ENCODE measurements at regions not wholly inside any gene's neighbourhood (a gene's known extent, or its start where the extent isn't known, plus 50 kb on each side); places are given as distances from the start of the nearest gene placed in this dataset.

DNA sequence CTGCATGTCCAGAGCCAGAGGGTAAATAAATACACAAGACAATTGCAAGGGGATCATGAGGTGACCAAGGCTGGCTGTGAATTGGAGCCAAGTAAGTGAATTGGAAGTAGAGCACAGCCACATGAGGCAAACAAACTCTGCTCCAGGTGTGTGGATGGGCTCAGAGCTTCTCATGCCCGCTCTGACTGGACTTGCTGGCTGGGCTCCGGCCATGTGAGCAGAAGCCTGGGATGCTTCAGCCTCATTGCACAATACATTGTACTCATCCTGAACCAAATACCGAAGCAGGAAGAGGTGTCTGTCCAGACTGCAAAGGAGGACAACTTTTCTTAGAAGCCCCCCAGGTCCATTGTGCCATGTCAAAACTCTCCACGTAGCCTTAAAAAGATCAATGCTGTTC is 193.0 kb downstream of the TTC8 start:
- DNase-seq (ENCODE audit: low read depth) = no peak

DNA sequence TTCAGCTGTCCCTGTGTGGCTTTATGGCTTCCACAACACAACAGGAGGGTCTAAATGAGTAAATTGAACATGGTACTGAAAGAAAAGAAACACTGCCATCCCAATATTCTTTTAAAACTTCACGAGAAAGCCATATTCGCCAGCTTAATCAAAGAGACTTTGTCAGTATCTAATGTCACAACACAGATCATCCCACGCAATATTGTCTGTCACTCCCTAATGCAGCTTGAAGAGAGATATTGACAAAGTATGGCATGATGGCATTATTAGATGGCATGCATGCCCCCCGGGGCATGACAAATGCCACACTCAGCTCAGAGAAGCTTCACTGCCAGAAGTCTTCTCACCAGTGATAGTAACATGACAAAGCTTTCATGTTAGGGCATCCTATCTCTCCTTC is 197.8 kb downstream of the TTC8 start:
- DNase-seq (ENCODE audit: low read depth) = no peak

DNA sequence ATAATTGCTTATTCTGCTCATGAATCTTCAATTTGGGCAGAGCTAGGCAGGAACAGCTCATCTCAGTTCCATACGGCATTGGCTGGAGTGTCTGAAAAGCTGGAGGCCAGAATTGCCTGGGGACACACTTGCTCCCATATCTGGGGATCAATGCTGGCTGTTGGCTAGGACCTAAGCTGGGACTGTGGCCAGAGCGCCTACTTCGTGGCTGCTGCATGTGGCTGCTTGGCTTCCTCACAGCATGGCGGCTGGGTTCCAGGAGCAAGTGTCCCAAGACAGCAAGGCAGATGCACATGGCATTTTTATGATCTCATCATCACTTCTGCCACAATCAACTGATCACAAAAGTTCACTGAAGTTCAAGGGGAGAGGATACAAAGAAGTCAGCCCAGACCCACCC is 200.2 kb downstream of the TTC8 start:
- DNase-seq (ENCODE audit: low read depth) = no peak

DNA sequence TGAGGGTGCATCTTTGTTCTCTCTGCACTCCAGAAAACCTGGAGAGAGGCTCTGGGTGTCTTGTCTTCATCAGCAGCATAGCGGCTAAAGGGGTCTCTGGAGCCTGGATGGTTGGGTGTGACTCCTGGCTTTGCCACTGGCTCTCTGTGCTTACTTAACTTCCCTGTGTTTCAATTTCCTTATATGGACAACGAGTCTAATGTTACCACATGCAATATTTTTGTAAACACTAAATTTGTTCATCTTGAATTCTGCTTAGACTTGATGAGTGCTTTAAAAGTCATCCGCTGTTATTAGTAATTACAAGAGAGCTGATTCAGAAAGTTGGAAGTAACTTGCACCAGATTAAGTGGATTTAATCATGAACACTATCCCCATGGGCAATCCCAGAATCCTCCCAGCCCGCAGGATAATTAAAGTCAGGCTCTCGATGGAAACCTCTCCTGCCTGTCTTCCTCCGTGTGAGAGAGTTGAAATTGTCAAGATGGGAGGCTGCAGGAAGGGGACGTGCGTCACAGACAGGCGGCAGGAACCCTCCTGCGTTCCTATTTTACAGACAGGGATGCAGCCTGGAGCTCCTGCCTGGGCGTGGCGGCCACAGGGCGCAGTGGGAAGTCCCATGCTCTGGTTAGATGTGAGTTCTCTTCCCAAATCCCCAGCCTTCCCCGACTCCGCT is 201.2 kb downstream of the TTC8 start:
- DNase-seq (ENCODE audit: low read depth) = no peak

DNA sequence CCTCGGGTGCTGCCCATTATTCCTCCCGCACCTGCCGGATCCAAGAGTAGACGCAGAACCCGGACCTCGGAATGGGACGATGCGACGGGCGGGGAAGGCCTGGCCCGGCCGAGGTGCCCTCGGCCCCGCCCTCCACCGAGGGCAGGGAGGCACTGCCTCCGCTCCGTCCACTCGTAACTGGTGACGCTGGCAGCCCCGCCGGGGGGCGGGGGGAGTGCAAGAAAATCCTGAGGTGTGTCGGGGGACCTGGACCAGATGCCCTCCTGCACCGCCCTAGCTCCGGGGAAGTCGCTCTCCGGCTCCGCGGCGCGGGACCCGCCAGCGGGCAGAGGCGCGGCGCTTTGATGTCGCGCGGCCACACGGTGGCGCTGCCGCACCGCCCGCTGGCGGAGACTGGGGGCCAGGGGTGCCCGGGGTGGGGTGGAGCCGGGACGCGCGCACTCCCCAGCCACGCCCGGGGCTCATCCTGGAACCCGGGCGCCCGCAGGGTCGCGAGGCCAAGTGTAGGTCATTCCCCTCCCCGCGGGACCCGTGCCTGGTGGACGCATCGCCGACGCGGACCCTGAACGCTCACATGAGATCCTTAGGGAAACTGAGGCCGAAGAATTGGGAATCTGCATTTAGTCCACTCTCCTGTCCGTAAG is 202.8 kb downstream of the TTC8 start:
- peak; percentile 36 for DNase-seq (ENCODE audit: low read depth)

DNA sequence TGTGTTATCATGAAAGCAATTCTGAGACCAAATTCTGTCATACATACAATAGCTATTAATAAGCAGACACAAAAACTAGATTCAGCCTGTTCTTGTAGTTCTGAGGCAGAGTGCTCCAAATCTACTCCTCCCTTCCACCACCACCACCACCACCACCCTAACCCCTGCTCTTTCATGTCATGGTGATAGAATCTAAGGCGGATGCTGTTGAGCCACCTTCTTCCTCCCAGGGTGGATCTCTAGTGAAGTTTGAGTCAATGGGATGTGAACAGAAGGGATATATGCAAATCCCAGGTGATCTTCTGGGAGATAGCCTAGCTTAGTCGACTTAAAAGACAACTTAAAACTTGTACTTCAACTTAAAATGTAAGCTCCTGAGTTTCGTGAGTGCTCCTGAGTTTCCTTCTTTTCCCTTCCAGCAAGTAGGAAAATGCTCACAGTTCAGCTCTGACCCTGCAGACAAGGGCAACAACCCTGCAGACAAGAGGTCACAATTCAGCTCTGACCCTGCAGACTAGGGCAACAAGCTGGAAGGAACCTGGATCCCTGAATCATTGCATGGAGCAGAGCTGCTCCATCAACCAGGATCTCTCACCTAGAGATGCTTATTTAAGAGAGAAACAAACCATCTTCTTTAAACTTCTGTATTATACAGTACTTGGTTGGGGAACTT is 204.1 kb downstream of the TTC8 start:
- DNase-seq (ENCODE audit: low read depth) = no peak

DNA sequence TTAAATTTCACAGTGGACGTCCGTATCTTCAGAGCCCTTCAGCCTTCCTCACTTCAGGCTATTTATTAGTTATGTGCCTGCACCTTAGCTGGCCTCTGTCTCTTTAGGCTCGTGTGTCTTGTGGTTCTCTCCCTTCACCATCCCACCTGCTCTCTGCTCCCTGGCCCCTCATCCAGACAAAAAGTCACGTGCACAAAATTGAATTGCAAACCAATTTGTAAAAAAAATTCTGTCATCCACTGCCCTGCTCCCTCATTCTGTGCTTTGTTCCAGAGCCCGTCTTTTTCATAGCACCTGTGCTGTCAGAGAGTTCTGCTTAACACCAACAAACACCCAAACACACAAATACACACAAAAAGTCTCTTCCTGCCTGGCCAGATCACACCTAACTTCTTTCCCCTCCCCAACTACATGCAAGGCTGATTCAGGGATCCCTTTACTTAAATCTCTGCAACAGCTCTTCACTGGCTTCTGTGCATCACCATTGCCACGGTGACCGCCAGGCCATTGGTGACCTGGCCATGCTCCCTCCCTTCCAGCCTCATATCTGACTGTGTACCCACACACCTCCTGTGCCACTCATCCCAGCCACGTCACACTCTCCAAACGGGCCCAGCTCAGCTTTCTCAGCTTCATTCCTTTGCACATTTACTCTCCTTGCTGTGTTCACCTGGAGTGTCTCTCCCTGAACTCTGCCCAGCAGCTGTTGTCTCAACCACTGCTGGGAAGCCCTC is 205.7 kb downstream of the TTC8 start:
- no peak for DNase-seq (ENCODE audit: low read depth)

DNA sequence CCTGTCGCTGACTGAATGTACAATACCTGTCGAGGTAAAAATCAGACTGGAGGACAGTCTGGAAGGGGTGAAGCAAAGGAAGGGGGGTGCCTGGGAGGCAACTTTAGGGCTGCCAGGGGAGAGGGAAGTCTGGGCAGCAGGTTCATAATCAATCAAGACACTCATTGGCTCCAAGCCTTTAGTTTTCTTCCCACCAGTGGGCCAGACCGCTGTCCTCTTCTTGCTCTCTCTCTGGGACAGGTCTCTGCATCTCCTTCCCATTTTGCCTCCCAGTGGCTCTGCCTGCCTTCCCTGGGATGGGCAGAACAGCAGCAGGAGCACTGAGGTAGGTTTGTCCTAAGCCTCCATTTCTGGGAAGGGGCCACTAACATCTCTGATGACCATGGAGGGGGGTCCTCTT is 206.5 kb downstream of the TTC8 start:
- no peak for DNase-seq (ENCODE audit: low read depth)

DNA sequence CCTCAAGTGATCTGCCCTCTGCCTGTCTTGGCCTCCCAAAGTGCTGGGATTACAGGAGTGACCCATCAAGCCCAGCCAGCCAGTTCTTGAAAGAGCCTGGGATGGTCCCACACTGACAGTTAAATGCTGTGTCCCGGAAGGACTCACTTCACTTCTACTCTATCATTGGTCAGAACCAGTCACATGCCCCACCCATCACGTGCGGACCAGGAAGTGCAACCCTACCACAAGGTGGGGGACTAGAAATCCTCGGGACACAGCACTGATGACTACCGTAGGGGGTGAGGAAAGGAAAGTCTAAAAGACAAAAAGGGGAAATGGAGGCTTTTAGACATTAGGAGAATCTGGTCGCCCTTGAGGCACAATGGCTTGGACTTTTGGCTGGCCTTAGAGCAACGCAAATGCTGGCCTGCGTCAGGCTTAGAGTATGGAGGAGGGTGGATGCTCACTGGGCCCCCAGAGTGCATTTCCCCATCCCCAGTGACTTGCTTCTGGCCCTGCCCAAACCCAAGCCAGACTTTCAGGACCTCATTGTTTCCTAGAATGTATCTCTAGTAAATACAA is 207.7 kb downstream of the TTC8 start:
- no peak for DNase-seq (ENCODE audit: low read depth)

DNA sequence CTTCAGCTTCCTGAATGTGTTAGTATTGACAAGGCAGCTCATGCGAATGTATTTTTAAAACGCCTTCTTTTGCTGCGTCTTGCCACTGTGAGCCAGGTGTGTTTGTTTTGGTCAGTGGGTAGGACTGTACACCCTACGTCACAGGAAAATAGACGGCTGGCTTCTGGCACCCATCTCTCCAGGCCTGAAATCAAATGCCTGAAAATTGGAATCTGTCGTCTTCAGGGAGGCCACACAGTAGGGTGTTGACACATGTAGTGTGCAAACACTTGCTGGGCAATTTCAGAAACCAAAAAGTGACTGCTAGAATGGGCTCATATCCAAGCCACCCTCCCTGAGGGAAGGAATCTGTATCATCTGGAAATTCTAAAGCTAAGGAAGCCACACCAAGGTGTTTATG is 209.3 kb downstream of the TTC8 start:
- DNase-seq (ENCODE audit: low read depth) = no peak

DNA sequence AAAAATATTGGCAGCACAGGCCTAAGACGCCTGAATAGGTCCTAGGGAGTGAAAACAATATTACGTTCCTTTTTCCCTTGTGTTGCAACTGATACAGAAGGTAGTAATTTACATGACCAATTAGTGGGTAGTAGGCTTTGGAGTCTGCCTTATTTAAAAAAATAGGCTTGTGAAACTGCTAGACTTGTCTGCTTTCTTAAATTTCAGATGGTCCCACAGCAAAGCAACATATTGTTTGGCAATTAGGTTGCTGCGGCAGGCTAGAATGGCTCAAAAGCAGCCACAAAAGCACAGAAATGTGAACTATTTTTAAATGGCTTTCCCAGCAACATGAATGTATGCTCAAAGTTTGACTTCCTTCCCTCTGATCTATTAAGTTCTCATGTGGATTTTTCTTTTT is 211.9 kb downstream of the TTC8 start:
- DNase-seq (ENCODE audit: low read depth) = no peak

DNA sequence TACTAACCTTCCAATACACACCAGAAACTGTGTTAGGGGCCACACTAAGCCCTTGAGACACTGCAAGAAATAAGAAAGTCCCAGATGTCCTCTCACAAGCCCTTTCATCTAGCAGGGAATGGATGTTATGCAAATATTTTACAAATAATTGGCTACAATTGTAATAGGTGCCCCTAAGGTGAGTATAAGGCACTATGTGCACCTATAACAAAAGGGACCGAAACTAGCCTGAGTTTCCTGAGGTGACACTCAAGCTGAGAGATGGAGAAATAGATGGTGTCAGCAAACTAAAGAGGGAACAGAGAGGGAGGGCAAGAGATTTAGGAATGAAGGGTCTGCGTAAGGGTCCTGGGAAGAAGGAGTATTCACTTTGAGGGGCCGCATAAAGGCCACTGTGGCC is 212.6 kb downstream of the TTC8 start:
- DNase-seq (ENCODE audit: low read depth) = no peak

DNA sequence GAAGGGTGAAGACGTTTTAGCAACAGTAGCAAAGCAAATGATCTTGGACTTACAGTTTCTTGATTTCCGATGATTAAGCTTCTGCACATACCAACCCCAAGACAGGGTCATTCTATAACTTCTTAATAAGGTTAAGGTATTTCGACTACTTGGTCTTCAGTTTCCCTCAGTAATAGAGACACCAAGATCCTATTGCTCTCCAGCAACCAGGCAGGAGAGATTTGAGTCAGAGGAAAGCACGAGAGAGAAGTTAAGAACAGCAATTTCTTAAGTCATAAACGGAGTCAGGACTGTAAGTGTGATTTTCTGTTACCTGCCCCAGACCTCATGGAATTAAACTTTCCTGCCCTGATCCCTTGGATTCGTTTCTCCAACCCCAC is 215.6 kb downstream of the TTC8 start:
- DNase-seq (ENCODE audit: low read depth) = no peak

DNA sequence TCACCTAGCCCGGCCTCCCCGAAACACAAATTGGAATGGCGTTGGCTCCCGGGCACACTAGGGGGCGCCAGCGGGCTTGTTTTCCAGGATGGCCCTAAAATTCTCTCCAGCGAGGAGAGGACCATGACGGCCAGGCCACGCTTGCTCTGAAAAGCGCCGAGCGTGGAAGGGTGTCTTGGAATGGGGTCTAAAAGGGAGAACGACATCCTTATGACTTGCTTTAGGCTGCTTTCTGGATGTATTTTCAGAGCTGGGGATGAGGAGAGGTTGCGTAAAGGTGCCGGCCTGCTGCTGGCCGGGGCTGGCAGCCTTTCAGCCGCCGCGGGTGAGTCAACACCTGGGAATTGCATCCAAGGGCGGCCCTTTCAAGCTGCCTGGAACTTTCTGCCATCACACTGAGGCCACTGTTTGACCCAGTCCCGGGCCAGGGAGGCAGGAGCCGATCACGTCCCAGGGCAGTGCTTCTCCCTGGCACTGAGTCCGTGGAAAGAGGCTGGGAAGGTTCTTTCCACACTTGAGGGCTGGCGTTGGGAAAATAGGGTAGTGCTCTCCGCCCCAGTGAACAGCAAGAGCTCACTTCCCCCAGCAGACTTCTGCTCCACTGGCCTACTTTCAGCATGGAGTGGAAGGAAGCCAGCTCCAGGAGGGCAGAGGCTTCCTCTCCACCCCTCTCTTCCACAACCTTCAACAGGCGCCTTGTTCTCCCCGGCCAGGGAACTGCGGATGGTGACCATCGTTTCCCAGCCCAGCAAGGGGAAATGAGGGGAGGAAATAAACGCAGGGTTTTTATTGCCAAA is 216.2 kb downstream of the TTC8 start:
- DNase-seq (ENCODE audit: low read depth) = peak; percentile 68

DNA sequence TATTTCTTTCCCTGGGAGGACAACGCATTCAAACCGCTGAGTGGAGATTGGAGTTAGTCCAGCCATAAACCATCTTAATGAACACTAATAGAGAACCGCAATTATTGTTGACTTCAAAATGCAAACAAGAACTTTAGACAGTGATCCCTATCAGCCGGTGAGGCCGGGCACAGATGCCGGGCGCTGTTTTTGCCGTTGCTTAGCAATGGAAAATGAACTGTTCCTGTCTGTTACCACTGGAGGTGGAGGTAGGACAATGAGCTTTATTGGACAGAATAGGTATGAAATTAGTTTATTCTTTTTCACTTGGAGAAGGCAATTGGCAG is 216.8 kb downstream of the TTC8 start:
- no peak for DNase-seq (ENCODE audit: low read depth)

DNA sequence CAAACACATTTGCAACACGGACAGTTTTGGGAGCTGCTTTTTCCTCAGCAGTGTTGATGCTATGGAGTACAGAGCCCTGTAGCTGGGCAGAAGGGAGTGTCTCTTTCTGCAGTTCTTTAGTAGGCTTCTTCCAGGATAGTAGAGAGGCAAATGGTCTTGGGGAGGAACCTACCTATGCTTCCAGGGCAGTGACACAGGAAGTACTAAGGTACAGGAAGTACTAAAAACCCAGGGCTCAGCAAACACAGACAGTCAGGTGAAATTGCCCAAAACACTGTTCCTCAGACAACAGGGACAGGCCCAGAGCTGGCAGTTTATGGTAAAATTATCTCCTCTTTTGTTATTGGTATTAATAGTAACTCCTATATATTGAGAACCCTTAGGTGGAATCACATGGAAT is 217.6 kb downstream of the TTC8 start:
- no peak for DNase-seq (ENCODE audit: low read depth)

DNA sequence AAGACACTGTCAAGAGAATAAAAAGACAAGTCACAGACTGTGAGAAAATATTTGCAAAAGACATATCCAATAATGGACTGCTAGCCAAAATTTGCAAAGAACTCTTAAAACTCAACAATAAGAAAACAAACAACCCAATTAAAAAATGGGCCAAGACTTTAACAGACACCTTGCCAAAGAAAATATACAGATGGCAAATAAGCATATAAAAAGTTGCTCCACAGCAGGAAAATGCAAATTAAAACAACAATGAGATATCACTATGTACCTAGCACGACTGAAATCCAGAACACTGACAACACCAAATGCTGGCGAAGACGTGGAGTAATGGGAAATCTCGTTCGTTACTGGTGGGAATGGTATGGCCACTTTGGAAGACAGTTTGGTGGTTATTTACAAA is 228.9 kb downstream of the TTC8 start:
- no peak for DNase-seq (ENCODE audit: low read depth)

DNA sequence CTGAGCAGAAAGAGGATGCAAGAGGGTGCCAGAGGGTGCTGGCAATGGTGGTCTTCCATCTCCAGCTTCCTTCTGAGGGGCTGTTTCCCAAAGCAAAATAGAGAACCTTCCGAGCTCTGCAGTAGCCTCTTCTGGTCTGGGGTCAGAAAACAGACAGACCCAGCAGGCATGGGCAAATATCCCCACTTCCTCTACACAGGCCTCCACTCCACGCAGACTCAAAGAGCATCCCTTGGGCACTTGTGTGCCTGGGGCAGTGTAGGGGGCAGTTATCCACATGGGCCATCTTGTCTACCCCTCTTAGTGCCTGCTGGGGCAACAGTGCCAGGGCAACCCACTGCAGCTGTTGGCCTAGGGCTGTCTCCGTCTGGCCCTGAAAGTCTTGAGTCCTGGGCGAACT is 231.9 kb downstream of the TTC8 start:
- no peak for DNase-seq (ENCODE audit: low read depth)

DNA sequence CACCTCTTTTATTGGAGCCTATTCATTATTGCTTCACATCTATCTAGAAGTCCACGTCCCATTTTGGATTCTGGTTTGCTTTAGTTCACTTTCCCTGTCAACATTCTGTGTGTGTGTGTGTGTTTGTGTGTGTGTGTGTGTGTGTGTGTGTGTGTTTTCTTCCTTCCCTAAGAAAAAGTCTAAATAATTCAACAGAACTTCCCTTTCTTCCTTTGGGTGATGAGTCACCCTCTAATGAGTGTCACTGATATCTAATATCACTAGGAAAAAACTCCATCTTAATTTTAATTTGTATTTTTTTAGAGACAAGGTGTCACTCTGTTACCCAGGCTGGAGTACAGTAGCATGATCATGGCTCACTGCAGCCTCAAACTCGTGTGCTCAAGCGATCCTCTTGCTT is 234.2 kb downstream of the TTC8 start:
- DNase-seq (ENCODE audit: low read depth) = no peak

DNA sequence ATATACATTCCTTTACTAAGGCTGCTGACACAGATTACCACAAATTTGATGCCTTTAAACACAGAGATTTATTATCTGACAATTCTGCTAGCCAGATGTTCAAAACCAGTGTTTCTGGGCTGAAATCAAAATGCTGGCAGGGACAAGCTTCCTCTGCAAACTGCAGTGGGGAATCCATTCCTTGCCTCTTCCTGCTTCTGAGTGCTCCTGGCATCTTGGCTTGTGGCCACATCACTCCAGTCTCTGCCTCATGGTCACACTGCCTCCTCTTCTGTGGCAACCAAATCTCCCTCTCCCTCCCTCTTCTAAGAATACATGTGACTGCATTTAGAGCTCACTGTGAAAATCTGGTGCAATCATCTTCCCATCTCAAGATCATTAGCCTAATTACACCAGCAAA is 235.7 kb downstream of the TTC8 start:
- DNase-seq (ENCODE audit: low read depth) = no peak

DNA sequence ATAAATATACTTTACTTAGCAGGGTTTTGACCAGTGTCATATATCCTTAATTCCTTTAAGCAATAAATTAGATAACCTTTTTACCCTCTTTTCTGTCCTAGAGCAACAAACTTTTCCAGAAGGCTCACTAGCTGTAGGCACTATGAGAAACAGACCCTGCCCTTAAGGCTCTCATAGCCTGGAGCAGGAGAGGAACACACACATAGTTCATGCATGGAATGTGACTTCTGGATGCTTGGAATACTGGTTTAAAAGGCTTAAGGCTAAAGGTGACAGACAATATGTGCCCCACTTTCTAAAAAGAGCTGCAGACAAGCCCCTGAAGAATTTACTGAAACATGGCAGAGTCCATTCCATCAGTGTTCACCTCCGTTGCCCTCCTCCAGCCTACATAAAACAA is 237.2 kb downstream of the TTC8 start:
- DNase-seq (ENCODE audit: low read depth) = no peak

DNA sequence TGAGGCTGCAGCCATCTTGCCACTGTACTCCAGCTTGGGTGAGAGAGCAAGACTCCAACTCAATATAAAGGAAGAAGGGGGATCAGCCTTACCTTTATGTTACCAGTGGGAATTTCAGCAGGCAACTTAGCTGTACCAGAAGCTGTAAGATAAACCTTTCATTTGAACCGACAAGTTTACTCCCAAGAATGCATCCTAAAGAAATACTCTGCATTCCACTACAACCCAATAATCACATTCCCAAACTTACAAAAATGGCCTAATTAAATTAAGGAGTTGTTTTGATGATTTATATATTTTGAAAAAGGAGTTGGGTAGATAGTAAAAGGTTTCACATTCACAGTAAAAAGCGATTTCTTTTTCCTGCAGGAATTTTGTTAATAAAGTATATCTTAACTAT is 241.4 kb downstream of the TTC8 start:
- no peak for DNase-seq (ENCODE audit: low read depth)
